H1 (cell line): ENCODE measurements at regions not wholly inside any gene's neighbourhood (a gene's known extent, or its start where the extent isn't known, plus 50 kb on each side); places are given as distances from the start of the nearest gene placed in this dataset.
A peak's percentile ranks its signal among the peaks of the same experiment; 100 is the strongest.

Experiments used
- CTCF ChIA-PET: fragments of 300-600 bp; sonication (Branson Sonifier 250); formaldehyde crosslinking; loops from one replicate; lab custom pipeline; 2021; ENCODE audit not compliant: partially characterized antibody; lab: Charles Lee
- POLR2A ChIA-PET: fragments of 300-600 bp; sonication (Branson Sonifier 250); formaldehyde crosslinking; loops from one replicate; lab custom pipeline; 2021; ENCODE audit warnings: inconsistent platforms; ENCODE audit not compliant: partially characterized antibody; lab: Charles Lee
- DNase-seq, 2 experiments: peaks; one replicate each; pipeline versions ENCODE4 v3.0.0 to v3.0.0-alpha.2; 2010 to 2022; ENCODE audit warnings: low spot score in 2 of 2, low read depth in 1 of 2, mixed read lengths in 1 of 2
- FAIRE-seq: peaks from 2 replicates; lab custom pipeline; 2011; peaks lifted over from hg19 to GRCh38; lab: Jason Lieb, UNC
- H2AFZ ChIP-seq: 2 replicates; pipeline ENCODE4 v1.8.1; 2012; ENCODE audit warnings: low read length, inconsistent platforms
- H2AK5ac ChIP-seq: 2 replicates; pipeline ENCODE4 v1.6.1; 2013; ENCODE audit warnings: low read depth, low read length
- H2BK120ac ChIP-seq: replicated peaks from 2 replicates; pipeline ENCODE3; 2013; ENCODE audit warnings: low read depth, low read length, inconsistent platforms
- H2BK12ac ChIP-seq: 2 replicates; pipeline ENCODE4 v1.6.1; 2013; ENCODE audit warnings: low read depth, low read length
- H2BK15ac ChIP-seq: 2 replicates; pipeline ENCODE4 v1.6.1; 2013; ENCODE audit warnings: low read length
- H2BK20ac ChIP-seq: 2 replicates; pipeline ENCODE4 v1.6.1; 2013; ENCODE audit warnings: low read length
- H2BK5ac ChIP-seq: 2 replicates; pipeline ENCODE4 v1.6.1; 2013; ENCODE audit warnings: low read depth, low read length
- H3K14ac ChIP-seq: 2 replicates; pipeline ENCODE4 v1.6.1; 2013; ENCODE audit warnings: inconsistent platforms; ENCODE audit not compliant: insufficient read length
- H3K18ac ChIP-seq: 2 replicates; pipeline ENCODE4 v1.6.1; 2013; ENCODE audit warnings: low read length; ENCODE audit errors: extremely low read depth
- H3K23ac ChIP-seq: 2 replicates; pipeline ENCODE4 v1.6.1; 2013; ENCODE audit warnings: inconsistent platforms; ENCODE audit not compliant: insufficient read length
- H3K23me2 ChIP-seq: 2 replicates; pipeline ENCODE4 v1.6.1; 2013; ENCODE audit warnings: low read depth, low read length
- H3K27ac ChIP-seq: 2 replicates; pipeline ENCODE4 v1.6.1; 2011; ENCODE audit warnings: low read depth, low read length, inconsistent platforms
- H3K27me3 ChIP-seq, 4 experiments: replicated peaks in 1 of 4; 1 replicate in 1 of 4; 2 replicates in 3 of 4; pipeline versions ENCODE4 v1.6.1 to v1.8.1; 2011 to 2013; ENCODE audit warnings: low read length in 3 of 4, mild to moderate bottlenecking in 3 of 4, inconsistent platforms in 2 of 4, mixed read lengths in 2 of 4, moderate library complexity in 1 of 4; ENCODE audit not compliant: control insufficient read depth in 3 of 4, insufficient read depth in 3 of 4; ENCODE audit errors: extremely low read depth in 1 of 4
- H3K36me3 ChIP-seq, 4 experiments: 2 replicates each; pipeline versions ENCODE4 v1.6.1 to v1.8.1; 2011 to 2013; ENCODE audit warnings: mild to moderate bottlenecking in 4 of 4, low read length in 3 of 4, moderate library complexity in 2 of 4, control low read depth in 1 of 4, inconsistent platforms in 1 of 4; ENCODE audit not compliant: insufficient read depth in 4 of 4, control insufficient read depth in 2 of 4
- H3K4ac ChIP-seq: replicated peaks from 2 replicates; pipeline ENCODE3; 2013; ENCODE audit warnings: low read length, low read depth, mixed read lengths, inconsistent platforms; ENCODE audit not compliant: insufficient read length
- H3K4me1 ChIP-seq, 4 experiments: replicated peaks in 1 of 4; 1 replicate in 1 of 4; 2 replicates in 3 of 4; pipeline versions ENCODE4 v1.6.1 to v1.8.1; 2011 to 2013; ENCODE audit warnings: low read length in 3 of 4, inconsistent platforms in 2 of 4, mixed read lengths in 1 of 4; ENCODE audit not compliant: insufficient read depth in 4 of 4, control insufficient read depth in 3 of 4
- H3K4me2 ChIP-seq, 2 experiments: 2 replicates each; pipeline versions ENCODE4 v1.6.1 to v1.8.1; 2011 to 2013; ENCODE audit warnings: low read depth in 2 of 2, low read length in 2 of 2, control low read depth in 1 of 2, inconsistent platforms in 1 of 2, mild to moderate bottlenecking in 1 of 2; ENCODE audit not compliant: insufficient read depth in 1 of 2
- H3K4me3 ChIP-seq, 4 experiments: fragments of 200-600, 300-600 bp in 1 of 4; sonication (generic), shearing (Covaris generic), sonication (Bioruptor Twin) in 1 of 4; 2 replicates each; pipeline versions ENCODE4 v1.5.1 to v1.8.1; 2011 to 2016; ENCODE audit warnings: low read length in 4 of 4, low read depth in 3 of 4, control low read depth in 2 of 4, inconsistent platforms in 2 of 4, mild to moderate bottlenecking in 2 of 4, mixed read lengths in 1 of 4, moderate library complexity in 1 of 4; ENCODE audit not compliant: insufficient read depth in 2 of 4; ENCODE audit errors: extremely low read depth in 1 of 4
- H3K56ac ChIP-seq: replicated peaks from 2 replicates; pipeline ENCODE3; 2013; ENCODE audit warnings: low read depth, mild to moderate bottlenecking, mixed read lengths, low read length, inconsistent platforms; ENCODE audit not compliant: insufficient read length
- H3K79me1 ChIP-seq: 2 replicates; pipeline ENCODE4 v1.6.1; 2013; ENCODE audit warnings: low read depth, low read length, control low read depth
- H3K79me2 ChIP-seq, 2 experiments: 2 replicates each; pipeline versions ENCODE4 v1.6.1 to v1.8.1; 2012 to 2013; ENCODE audit warnings: low read length in 2 of 2, mild to moderate bottlenecking in 2 of 2, inconsistent platforms in 1 of 2; ENCODE audit not compliant: insufficient read depth in 2 of 2, control insufficient read depth in 1 of 2
- H3K9ac ChIP-seq, 4 experiments: replicated peaks in 1 of 4; 1 replicate in 1 of 4; 2 replicates in 3 of 4; pipeline versions ENCODE4 v1.6.1 to v1.8.1; 2011 to 2013; ENCODE audit warnings: low read depth in 3 of 4, low read length in 3 of 4, control low read depth in 2 of 4, mild to moderate bottlenecking in 2 of 4, moderate library complexity in 2 of 4, inconsistent platforms in 1 of 4; ENCODE audit errors: extremely low read depth in 1 of 4
- H3K9me3 ChIP-seq, 2 experiments: 2 replicates each; pipeline versions ENCODE4 v1.6.1 to v1.8.1; 2012 to 2013; ENCODE audit warnings: mild to moderate bottlenecking in 2 of 2, moderate library complexity in 2 of 2, control low read depth in 1 of 2, inconsistent platforms in 1 of 2, low read depth in 1 of 2, low read length in 1 of 2, mixed read lengths in 1 of 2; ENCODE audit not compliant: insufficient read depth in 2 of 2
- H4K20me1 ChIP-seq, 2 experiments: replicated peaks in 1 of 2; 2 replicates each; pipeline versions ENCODE3 to v1.8.1; 2011 to 2013; ENCODE audit warnings: inconsistent platforms in 2 of 2, low read length in 2 of 2, mild to moderate bottlenecking in 1 of 2; ENCODE audit not compliant: insufficient read depth in 2 of 2, control insufficient read depth in 1 of 2
- H4K5ac ChIP-seq: 2 replicates; pipeline ENCODE4 v1.6.1; 2013; ENCODE audit warnings: low read length, low read depth, mixed read lengths, inconsistent platforms; ENCODE audit not compliant: insufficient read length
- H4K8ac ChIP-seq: 2 replicates; pipeline ENCODE4 v1.8.0; 2013; ENCODE audit warnings: mild to moderate bottlenecking, moderate library complexity, low read length, inconsistent platforms; ENCODE audit not compliant: insufficient read depth; ENCODE audit errors: extremely low read depth
- H4K91ac ChIP-seq: replicated peaks from 2 replicates; pipeline ENCODE3; 2013; ENCODE audit warnings: low read length, mixed read lengths, inconsistent platforms; ENCODE audit not compliant: insufficient read length
- EGR1 ChIP-seq: IDR thresholded peaks from 2 replicates; pipeline ENCODE4 v1.6.1; 2011; ENCODE audit warnings: low read depth, low read length, borderline replicate concordance
- KDM4A ChIP-seq: IDR thresholded peaks from one replicate; pipeline ENCODE4 v1.7.1; 2012; ENCODE audit warnings: low read depth, mild to moderate bottlenecking, moderate library complexity, low read length, inconsistent platforms; ENCODE audit not compliant: severe bottlenecking
- SAP30 ChIP-seq: fragments of 300-600 bp; sonication (generic); IDR thresholded peaks from 2 replicates; pipeline ENCODE4 v1.7.1; 2012; ENCODE audit warnings: low read length, moderate library complexity, mild to moderate bottlenecking, inconsistent platforms; ENCODE audit not compliant: insufficient read depth, insufficient replicate concordance
- TEAD4 ChIP-seq: IDR thresholded peaks from 2 replicates; pipeline ENCODE4 v1.6.1; 2012; ENCODE audit warnings: low read depth, low read length, inconsistent platforms, mixed read lengths
- WGBS, 2 experiments: shearing (Covaris generic) in 1 of 2; methylation state at CpG; one replicate each; pipeline versions ENCODE4 v1.1.6 to v1.1.7; 2013 to 2015; ENCODE audit warnings: low lambda C conversion rate in 2 of 2, mixed read lengths in 2 of 2, inconsistent platforms in 1 of 2, low coverage in 1 of 2, missing lambda C conversion rate in 1 of 2; ENCODE audit not compliant: insufficient replicate concordance in 2 of 2, insufficient coverage in 1 of 2, insufficient read length in 1 of 2; ENCODE audit errors: extremely low coverage in 1 of 2, missing lambda C conversion rate in 1 of 2; 5-methylcytosine and 5-hydroxymethylcytosine counted together

GRCh38 chr15:25939122-25939521, 76.0 kb upstream of the ATP10A start:
- no peaks in the 10 kb centered on the region for H3K79me2 ChIP-seq
- H3K9me3 ChIP-seq = no peaks in the 10 kb centered on the region
- no peak overlapping the region for H4K5ac ChIP-seq
- no peak overlapping the region; the same call in 1 of the 2 replicates for H3K18ac ChIP-seq
- H3K14ac ChIP-seq = no peak overlapping the region
- FAIRE-seq = no peak
- no peak for DNase-seq
- no peaks in the 10 kb centered on the region for H3K23me2 ChIP-seq
- H4K20me1 ChIP-seq = no peaks in the 10 kb centered on the region
- H3K4me1 ChIP-seq = peaks cover 0 to 4% (median under 1%) of the 10 kb centered on the region in 4 experiments; a peak in 2 of 7 replicates
- no peak overlapping the region for H4K91ac ChIP-seq
- CTCF ChIA-PET = interaction anchor here (0.5 kb wide), 1 partner anchor 24 kb away, joined by 3 read pairs; no protein-coding TSS in a partner anchor
- H2AFZ ChIP-seq = 0 out of 2 replicates have a peak overlapping the region, but pooled peaks have one; percentile 44
- no peak overlapping the region for H2AK5ac ChIP-seq
- POLR2A ChIA-PET = no interaction called here
- H3K27me3 ChIP-seq = no peaks in the 10 kb centered on the region
- no peak overlapping the region for H3K4me3 ChIP-seq
- no peaks in the 10 kb centered on the region for H3K79me1 ChIP-seq
- no peak overlapping the region for H2BK5ac ChIP-seq
- no peak overlapping the region for H3K9ac ChIP-seq
- no peak overlapping the region for H2BK120ac ChIP-seq
- TF ChIP-seq EGR1 = no peak
- TF ChIP-seq TEAD4 = no peak
- no peak for TF ChIP-seq KDM4A
- TF ChIP-seq SAP30 = no peak
- 95% methylated on average over 4 of the region's 4 CpGs; no CpG with 5 or more reads in 1 of the 2 experiments for WGBS, 2 experiments
- no peak overlapping the region; the same call in 1 of the 2 replicates for H2BK15ac ChIP-seq
- no peak overlapping the region for H3K27ac ChIP-seq
- no peak overlapping the region for H2BK20ac ChIP-seq
- no peak overlapping the region for H3K23ac ChIP-seq
- H3K4me2 ChIP-seq = no peak overlapping the region
- no peak overlapping the region for H2BK12ac ChIP-seq
- H4K8ac ChIP-seq = no peak overlapping the region
- no peaks in the 10 kb centered on the region for H3K36me3 ChIP-seq
- no peak overlapping the region for H3K4ac ChIP-seq
- no peak overlapping the region for H3K56ac ChIP-seq
